22Rv1 (cell line): ENCODE measurements at regions not wholly inside any gene's neighbourhood (a gene's known extent, or its start where the extent isn't known, plus 50 kb on each side); places are given as distances from the start of the nearest gene placed in this dataset.

Experiments
- H3K27ac ChIP-seq: fragments of 450-650 bp; 2 replicates; pipeline ENCODE4 v1.5.1; 2017
- ZFX ChIP-seq: fragments of 450-650 bp; IDR thresholded peaks from 2 replicates; pipeline ENCODE4 v1.6.1; 2017; ENCODE audit warnings: antibody characterized with exemption, borderline replicate concordance
- TF ChIP-seq, protein P1 (sequence below): fragments of 450-650 bp; IDR thresholded peaks from 2 replicates; pipeline ENCODE4 v1.5.1; 2017; ENCODE audit warnings: mild to moderate bottlenecking

GRCh38 chr6:163725008-163725941, 310.8 kb downstream of the QKI start:
- no peak for TF ChIP-seq ZFX
- TF ChIP-seq, protein P1, sequence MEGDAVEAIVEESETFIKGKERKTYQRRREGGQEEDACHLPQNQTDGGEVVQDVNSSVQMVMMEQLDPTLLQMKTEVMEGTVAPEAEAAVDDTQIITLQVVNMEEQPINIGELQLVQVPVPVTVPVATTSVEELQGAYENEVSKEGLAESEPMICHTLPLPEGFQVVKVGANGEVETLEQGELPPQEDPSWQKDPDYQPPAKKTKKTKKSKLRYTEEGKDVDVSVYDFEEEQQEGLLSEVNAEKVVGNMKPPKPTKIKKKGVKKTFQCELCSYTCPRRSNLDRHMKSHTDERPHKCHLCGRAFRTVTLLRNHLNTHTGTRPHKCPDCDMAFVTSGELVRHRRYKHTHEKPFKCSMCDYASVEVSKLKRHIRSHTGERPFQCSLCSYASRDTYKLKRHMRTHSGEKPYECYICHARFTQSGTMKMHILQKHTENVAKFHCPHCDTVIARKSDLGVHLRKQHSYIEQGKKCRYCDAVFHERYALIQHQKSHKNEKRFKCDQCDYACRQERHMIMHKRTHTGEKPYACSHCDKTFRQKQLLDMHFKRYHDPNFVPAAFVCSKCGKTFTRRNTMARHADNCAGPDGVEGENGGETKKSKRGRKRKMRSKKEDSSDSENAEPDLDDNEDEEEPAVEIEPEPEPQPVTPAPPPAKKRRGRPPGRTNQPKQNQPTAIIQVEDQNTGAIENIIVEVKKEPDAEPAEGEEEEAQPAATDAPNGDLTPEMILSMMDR: no peak
- H3K27ac ChIP-seq: no peak overlapping the region

DNA sequence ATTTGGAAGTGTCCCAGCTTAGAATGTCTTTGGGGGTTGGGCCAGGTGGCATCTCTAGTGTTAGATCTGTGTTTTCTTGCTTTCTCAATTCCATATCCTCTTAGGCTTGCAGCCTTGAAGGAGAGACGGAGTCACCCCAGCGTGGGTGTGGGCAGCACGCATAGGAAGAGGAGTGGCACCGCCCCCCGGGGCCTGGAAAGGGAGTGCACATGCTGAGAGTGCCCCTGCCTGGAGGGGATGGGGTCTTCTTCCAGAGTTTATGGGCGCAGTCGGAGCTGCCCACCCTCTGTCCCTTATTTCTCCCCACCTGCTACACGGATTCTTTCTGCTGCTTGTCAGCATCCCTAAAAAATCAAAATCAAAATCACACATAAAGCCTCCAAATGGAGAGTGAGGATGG, 309.7 kb downstream of the QKI start:
- H3K27ac ChIP-seq: no peak overlapping the region
- TF ChIP-seq, protein P1: no peak
- no peak for TF ChIP-seq ZFX

GRCh38 chr6:163723759-163724158, 309.2 kb downstream of the QKI start:
- H3K27ac ChIP-seq: no peak overlapping the region
- TF ChIP-seq, protein P1: no peak
- no peak for TF ChIP-seq ZFX

- TF ChIP-seq, protein P1: no peak
- no peak for TF ChIP-seq ZFX
- H3K27ac ChIP-seq: no peak overlapping the region
These were observed 307.6 kb downstream of the QKI start for GRCh38 chr6:163721922-163722692.

DNA sequence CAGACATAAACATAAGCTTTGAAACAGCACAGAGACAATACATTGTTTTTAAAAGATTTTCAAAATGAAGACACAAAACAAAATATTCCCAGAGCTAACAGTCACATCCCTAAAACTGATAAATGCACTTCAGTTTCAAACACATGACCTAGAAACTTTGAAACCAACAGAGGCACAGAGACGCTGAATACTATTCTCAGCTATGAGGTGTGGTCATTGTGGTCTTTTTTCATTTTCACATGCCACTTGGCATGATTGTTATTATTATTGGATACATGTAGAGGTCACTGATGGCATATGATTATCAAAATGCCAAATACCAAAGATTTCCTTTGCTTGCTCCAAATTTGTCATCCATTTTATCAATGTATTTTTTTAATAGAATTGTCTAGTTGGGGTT, 306.9 kb downstream of the QKI start:
- no peak overlapping the region for H3K27ac ChIP-seq
- TF ChIP-seq, protein P1: no peak
- TF ChIP-seq ZFX: no peak

DNA sequence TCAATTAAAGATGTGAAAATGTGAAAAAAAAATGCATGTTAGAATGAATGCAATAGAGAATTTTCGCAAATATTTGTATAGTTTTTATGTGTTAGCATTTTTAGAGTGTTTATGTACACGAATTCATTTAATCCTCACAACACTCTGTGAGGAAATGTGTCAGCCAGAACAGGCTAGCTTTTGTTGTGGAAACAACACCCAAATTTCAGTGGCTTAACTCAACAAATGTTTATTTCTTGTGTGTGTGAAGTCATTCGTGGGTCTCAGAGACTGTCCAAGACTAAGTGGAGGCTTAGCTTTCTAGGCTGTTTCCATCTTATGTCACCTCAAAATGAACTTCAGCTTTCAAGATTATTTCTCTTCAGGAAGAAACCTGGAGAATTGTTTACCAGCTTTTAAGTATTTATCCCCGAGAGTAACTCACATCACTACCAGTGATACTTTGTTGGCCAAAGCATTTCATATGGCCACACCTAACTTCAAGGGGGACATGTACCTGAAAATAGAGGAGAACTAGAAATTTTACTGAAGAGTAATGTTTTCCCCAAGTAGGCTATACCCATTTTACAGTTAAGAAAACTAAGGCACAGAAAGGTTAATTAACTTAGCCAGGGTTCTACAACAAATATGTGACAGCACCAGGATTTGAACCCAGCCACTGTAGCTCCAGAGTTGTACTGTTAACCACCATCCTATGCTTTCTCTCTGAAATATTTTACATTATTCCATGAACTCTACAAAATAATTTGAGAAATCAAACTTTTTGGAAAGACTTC, 306.1 kb downstream of the QKI start:
- TF ChIP-seq ZFX: no peak
- TF ChIP-seq, protein P1: no peak
- H3K27ac ChIP-seq: no peak overlapping the region
